Neural crest cell (in vitro differentiated cells): ENCODE measurements at regions not wholly inside any gene's neighbourhood (a gene's known extent, or its start where the extent isn't known, plus 50 kb on each side); places are given as distances from the start of the nearest gene placed in this dataset.
A peak's percentile ranks its signal among the peaks of the same experiment; 100 is the strongest.

Source experiments
- DNase-seq: peaks from one replicate; pipeline ENCODE4 v3.0.0; 2021; ENCODE audit warnings: low read depth, mixed read lengths, low spot score
- H3K27ac Mint-ChIP-seq: one replicate; pipeline ENCODE4 v1.8.0; 2021; ENCODE audit warnings: mild to moderate bottlenecking, mixed read lengths; ENCODE audit not compliant: unreplicated experiment
- H3K27me3 Mint-ChIP-seq: 2 replicates; pipeline ENCODE4 v1.8.0; 2021; ENCODE audit warnings: low read depth, mild to moderate bottlenecking, mixed read lengths
- H3K36me3 Mint-ChIP-seq: 2 replicates; pipeline ENCODE4 v1.8.0; 2021; ENCODE audit warnings: low read depth, mild to moderate bottlenecking, mixed read lengths
- H3K4me1 Mint-ChIP-seq: 2 replicates; pipeline ENCODE4 v1.8.0; 2021; ENCODE audit warnings: mixed read lengths
- H3K4me3 Mint-ChIP-seq: one replicate; pipeline ENCODE4 v1.8.0; 2021; ENCODE audit warnings: mild to moderate bottlenecking, mixed read lengths
- H3K9me3 Mint-ChIP-seq: 2 replicates; pipeline ENCODE4 v1.8.0; 2021; ENCODE audit warnings: mixed read lengths
- TF ChIP-seq, protein P1 (sequence below): fragments of 200-600 bp; sonication (generic); conservative IDR thresholded peaks from 2 replicates; pipeline ENCODE4 v1.5.0; 2021; ENCODE audit warnings: antibody characterized with exemption, mild to moderate bottlenecking

DNA sequence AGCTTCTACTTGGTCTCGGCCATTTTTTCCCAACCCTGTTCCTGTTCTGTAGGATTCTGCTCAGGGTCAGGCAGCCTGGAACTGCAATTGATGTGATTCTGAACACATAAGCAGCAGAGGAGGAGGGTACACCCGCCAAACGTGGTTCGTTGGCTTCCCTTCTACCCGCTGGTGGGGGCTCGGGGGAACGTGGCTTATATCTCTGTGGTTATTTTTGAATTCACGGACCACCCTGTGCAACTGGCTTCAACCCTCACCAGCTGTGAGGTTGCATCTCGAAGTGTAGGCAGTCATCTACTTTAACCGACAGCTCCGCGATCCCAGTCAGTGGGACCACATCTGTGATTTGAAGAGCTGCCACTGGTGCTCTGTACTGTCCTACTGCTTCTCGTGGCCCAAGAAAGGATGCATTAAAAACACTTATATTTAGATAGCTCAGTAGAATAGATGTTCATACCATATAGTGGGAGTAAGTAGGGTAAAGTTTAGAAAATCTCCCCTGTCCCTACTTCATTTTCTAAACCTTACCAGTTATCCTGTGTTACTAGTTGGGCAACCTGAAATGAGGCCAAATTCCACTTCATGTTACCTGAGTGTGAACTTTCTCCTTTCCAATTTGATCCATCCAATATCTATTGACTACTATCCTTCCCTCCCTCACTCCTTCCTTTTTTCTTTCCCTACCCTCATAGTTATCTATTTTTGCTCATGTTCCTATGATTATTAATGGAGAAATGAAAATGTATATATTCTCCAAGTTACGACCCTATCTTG, 80.4 kb upstream of the BCOR start:
- TF ChIP-seq, protein P1, sequence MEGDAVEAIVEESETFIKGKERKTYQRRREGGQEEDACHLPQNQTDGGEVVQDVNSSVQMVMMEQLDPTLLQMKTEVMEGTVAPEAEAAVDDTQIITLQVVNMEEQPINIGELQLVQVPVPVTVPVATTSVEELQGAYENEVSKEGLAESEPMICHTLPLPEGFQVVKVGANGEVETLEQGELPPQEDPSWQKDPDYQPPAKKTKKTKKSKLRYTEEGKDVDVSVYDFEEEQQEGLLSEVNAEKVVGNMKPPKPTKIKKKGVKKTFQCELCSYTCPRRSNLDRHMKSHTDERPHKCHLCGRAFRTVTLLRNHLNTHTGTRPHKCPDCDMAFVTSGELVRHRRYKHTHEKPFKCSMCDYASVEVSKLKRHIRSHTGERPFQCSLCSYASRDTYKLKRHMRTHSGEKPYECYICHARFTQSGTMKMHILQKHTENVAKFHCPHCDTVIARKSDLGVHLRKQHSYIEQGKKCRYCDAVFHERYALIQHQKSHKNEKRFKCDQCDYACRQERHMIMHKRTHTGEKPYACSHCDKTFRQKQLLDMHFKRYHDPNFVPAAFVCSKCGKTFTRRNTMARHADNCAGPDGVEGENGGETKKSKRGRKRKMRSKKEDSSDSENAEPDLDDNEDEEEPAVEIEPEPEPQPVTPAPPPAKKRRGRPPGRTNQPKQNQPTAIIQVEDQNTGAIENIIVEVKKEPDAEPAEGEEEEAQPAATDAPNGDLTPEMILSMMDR, result no peak
- no peak overlapping the region for H3K27ac Mint-ChIP-seq
- H3K36me3 Mint-ChIP-seq, result no peaks in the 10 kb centered on the region
- peaks cover 36% of the 10 kb centered on the region for H3K4me1 Mint-ChIP-seq
- H3K27me3 Mint-ChIP-seq, result peaks cover 13% of the 10 kb centered on the region
- H3K4me3 Mint-ChIP-seq, result peak overlapping the region; percentile 54
- H3K9me3 Mint-ChIP-seq, result no peaks in the 10 kb centered on the region
- DNase-seq, result no peak

DNA sequence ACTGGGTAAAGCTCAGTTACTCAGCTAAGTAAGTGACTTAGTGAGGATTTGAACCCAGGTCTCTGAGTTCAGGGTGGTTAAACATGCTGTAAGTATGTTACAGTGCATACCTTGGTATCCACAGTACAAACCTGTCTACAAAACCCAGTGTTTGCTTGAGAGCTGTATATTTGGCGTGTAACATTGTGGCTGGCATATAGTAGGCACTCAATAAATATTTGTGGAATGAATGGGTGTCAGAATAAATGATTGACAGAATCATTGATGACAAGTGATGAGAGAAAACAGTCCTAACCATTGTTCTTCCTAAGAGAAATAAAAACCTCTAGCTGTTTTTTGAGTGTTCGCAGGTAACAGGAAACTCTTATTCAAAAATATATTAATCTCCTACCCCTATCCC, 79.7 kb upstream of the BCOR start:
- DNase-seq, result no peak
- Mint-ChIP-seq H3K27me3 (peaks cover 17% of the 10 kb centered on the region), H3K4me1 (peaks cover 40% of the 10 kb centered on the region), H3K36me3 (no peaks in the 10 kb centered on the region), H3K27ac (no peak overlapping the region), H3K9me3 (no peaks in the 10 kb centered on the region), H3K4me3 (peak overlapping the region; percentile 86)
- TF ChIP-seq, protein P1, result no peak

DNA sequence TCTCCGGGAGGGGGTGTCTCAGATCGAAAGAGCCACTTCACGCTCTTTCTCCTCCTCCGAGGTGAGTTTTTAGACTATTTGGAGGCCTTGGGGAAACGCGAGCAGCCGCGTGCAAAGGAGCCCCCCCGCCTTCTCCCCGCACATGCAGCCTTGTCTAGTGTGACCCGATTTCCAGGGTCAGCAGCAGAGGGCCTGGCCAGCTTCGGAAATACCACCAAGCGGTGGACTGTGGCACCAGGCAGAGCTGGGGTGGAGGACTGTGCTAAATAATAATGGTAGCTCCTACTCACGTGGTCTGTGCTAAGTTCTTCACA, 79.3 kb upstream of the BCOR start:
- no peak for DNase-seq
- peak overlapping the region; percentile 86 for H3K4me3 Mint-ChIP-seq
- TF ChIP-seq, protein P1, result no peak
- H3K27me3 Mint-ChIP-seq, result peaks cover 20% of the 10 kb centered on the region
- H3K4me1 Mint-ChIP-seq, result peaks cover 42% of the 10 kb centered on the region
- no peak overlapping the region for H3K27ac Mint-ChIP-seq
- H3K36me3 Mint-ChIP-seq, result no peaks in the 10 kb centered on the region
- H3K9me3 Mint-ChIP-seq, result no peaks in the 10 kb centered on the region

DNA sequence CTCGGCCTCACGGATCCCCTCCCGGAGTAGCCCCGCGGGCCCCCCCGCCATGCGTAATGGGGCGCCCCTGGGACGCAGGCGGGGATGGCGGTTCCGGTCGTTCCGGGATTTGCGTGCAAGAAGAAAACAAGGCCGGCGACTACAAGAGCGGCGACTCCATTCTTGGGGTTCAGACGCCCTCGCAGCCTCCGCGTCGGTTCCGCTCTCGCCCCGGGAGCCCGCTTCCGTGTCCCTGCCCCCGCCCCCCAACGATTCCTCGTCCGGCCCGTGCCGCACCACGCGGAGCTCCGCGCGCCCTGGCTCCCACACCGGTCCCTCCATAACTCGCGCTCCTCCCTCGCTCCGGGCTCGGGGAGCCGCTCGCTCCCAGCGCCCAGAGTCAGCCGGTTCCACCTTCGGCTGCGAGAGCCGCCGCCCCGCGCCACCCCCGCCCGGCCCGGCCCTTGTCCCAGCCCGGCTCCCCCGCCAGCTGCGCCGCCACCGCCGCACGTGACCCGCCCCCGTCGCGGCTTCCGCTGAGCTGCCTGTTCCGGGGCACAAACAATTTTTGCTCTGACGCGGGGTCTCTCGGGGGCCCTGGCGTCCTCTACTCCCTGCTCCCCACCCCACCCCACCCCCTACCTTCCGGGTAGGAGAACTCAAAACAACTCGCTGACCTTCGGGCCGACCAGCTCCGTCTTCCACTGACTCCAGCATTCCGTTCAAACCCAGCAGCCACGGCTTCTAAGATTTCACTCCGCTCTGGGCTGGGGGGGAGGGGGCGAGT, 78.8 kb upstream of the BCOR start:
- Mint-ChIP-seq H3K27me3 (peaks cover 25% of the 10 kb centered on the region), H3K27ac (no peak overlapping the region), H3K9me3 (no peaks in the 10 kb centered on the region), H3K36me3 (no peaks in the 10 kb centered on the region), H3K4me1 (peaks cover 43% of the 10 kb centered on the region), H3K4me3 (peak overlapping the region; percentile 86)
- DNase-seq, result no peak
- TF ChIP-seq, protein P1, result no peak

DNA sequence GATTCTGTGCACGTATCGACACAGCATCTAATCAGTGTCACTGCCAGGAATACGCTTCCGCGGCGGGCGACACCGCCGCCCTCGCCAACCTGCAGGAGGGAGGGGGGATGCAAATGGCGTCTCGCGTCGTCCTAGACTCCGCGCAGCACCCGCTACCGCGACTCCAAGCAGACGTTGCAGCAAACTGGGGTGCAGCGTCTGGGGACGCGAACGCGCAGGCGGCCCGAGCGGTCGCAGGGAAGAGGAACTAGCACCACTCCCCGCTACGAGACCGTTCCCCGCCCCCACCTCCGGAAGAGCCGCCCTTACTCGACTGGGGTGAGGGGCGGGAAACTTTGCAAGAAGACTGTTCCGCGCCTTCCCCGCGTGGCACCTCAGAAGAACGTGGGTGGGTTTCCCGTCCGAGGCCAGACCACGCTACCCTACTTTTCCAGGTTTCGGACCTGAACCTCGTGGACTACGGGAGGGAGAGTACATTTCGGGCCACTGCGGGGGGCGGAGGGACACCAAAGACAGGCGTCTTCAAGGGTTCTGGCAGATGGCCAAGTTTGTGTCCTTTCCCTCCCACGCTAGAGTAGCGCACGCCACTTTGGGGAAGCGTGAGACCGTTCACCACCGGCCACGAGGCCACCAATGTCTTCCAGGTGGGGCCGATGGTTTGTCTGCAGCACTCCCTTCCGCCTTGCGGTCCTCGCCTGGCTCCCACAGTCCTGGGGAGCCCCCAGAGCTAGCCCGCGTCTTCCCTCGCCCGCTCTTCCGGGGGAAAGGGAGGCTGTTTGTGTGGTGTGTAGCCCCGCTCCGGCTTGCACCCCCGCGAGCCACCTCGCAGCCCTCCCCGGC, 78.0 kb upstream of the BCOR start:
- Mint-ChIP-seq H3K27me3 (peaks cover 33% of the 10 kb centered on the region), H3K9me3 (no peaks in the 10 kb centered on the region)

More for the DNA sequence above, 78.0 kb upstream of the BCOR start:
- Mint-ChIP-seq H3K4me1 (peaks cover 46% of the 10 kb centered on the region), H3K4me3 (peak overlapping the region; percentile 86), H3K36me3 (no peaks in the 10 kb centered on the region), H3K27ac (peak overlapping the region; percentile 62)
- TF ChIP-seq, protein P1, result no peak
- peak; percentile 23 for DNase-seq
